Thyroid gland (tissue), 4 donors: ENCODE measurements at regions not wholly inside any gene's neighbourhood (a gene's known extent, or its start where the extent isn't known, plus 50 kb on each side); places are given as distances from the start of the nearest gene placed in this dataset.

Source experiments
- POLR2A ChIP-seq, 2 donors: fragments of 450-650 bp; IDR thresholded peaks; one replicate each; pipeline ENCODE4 v1.6.1; 2017; ENCODE audit warnings: antibody characterized with exemption in 2 of 2, mild to moderate bottlenecking in 2 of 2, moderate library complexity in 1 of 2
- TF ChIP-seq, protein P1 (sequence below), 6 experiments: fragments of 200-600 bp in 3 of 6; fragments of 450-650 bp in 3 of 6; sonication (generic) in 3 of 6; IDR thresholded peaks; one replicate each; pipeline ENCODE4 v1.5.1; 2016 to 2019; ENCODE audit warnings: antibody characterized with exemption in 6 of 6, mild to moderate bottlenecking in 2 of 6, inconsistent platforms in 1 of 6, moderate library complexity in 1 of 6

DNA sequence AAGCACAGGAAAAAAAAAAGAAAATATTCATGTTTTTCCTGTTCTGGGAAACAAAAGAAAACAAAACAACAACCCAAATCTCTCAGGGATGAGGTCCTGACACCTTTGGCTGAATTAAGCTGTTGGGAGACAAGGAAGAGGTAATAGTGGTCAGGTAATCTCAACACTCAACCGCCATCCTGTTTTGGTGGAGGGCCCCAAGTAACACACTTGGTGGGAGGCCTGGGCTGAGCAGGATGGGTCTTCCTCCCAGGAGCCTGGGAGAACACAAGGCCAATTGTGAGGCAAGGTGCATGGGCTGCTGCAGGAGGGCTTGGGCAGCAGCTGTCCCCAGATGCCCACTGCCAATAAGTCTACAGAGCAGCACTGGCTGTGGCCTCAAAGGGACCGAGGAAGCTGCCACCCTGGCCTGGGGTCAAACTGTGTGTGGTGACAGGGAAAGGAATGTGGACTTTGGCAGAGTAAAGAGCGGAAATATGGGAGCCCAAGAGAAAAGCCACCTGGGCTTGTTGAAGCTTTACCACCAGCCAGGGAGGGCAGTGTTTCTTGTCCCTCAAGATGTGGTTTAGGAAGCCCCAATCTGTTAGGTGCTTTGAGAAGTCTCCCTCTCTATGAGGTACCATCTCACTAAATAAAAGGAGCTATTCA, 93.5 kb upstream of the SLC25A13 start:
- TF ChIP-seq POLR2A (IDR thresholded peaks at IDR 0.05): no peak
- TF ChIP-seq, protein P1, sequence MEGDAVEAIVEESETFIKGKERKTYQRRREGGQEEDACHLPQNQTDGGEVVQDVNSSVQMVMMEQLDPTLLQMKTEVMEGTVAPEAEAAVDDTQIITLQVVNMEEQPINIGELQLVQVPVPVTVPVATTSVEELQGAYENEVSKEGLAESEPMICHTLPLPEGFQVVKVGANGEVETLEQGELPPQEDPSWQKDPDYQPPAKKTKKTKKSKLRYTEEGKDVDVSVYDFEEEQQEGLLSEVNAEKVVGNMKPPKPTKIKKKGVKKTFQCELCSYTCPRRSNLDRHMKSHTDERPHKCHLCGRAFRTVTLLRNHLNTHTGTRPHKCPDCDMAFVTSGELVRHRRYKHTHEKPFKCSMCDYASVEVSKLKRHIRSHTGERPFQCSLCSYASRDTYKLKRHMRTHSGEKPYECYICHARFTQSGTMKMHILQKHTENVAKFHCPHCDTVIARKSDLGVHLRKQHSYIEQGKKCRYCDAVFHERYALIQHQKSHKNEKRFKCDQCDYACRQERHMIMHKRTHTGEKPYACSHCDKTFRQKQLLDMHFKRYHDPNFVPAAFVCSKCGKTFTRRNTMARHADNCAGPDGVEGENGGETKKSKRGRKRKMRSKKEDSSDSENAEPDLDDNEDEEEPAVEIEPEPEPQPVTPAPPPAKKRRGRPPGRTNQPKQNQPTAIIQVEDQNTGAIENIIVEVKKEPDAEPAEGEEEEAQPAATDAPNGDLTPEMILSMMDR (IDR thresholded peaks at IDR 0.05): no peak
